ENCODE measurements at regions not wholly inside any gene's neighbourhood (a gene's known extent, or its start where the extent isn't known, plus 50 kb on each side); places are given as distances from the start of the nearest gene placed in this dataset.

DNA sequence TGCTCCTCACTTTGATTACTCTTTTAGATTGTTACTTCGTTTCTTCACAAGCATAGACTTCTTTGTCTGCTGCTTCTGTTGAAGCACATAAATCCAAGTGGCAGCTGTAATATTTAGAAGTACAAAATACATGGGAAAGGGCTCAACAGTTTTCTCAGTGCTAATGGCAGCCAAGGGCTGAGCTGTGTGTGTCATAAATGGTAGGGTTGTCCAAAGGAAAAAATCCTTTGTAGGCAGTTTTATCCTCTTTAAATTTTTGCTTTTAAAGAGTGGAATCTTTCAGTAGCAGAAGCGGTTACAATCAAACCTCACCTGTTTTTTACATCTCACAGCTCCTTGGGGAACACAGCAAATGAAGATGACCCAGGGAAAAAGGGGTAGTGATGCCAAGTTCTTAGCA, 650.8 kb downstream of the PLPP3 start:
- H4K20me1 ChIP-seq (ENCODE audit: control insufficient read depth, extremely low read depth, insufficient read depth, low read length): no peaks in the 10 kb centered on the region
- no peak overlapping the region for H3K4me3 ChIP-seq (replicated peaks in 1 of 4; ENCODE audit: control extremely low read depth in 1 of 4, insufficient read depth in 1 of 4, low read depth in 3 of 4, low read length in 4 of 4)
- H2AFZ ChIP-seq (ENCODE audit: low read length): no peak overlapping the region
- TF ChIP-seq CTCF (conservative IDR thresholded peaks at IDR 0.05 in 1 of 2, IDR thresholded peaks at IDR 0.05 in 1 of 2; ENCODE audit: low read depth in 1 of 2, low read length in 2 of 2) (no peak), EZH2 (IDR thresholded peaks at IDR 0.05; ENCODE audit: low read length, missing control alignments) (no peak)
- no peak overlapping the region for H3K4me2 ChIP-seq (ENCODE audit: extremely low read depth, insufficient read depth, low read length)
- no peak overlapping the region for H3K27ac ChIP-seq (ENCODE audit: insufficient read depth, low read length)
- no peaks in the 10 kb centered on the region for H3K36me3 ChIP-seq (ENCODE audit: control insufficient read depth, insufficient read depth, low read length)
- H3K9me3 ChIP-seq (ENCODE audit: control insufficient read depth, insufficient read depth, low read depth, low read length): no peaks in the 10 kb centered on the region
- no peaks in the 10 kb centered on the region for H3K27me3 ChIP-seq (ENCODE audit: control insufficient read depth, insufficient read depth, low read length)
- no peaks in the 10 kb centered on the region for H3K4me1 ChIP-seq (ENCODE audit: control insufficient read depth, extremely low read depth, insufficient read depth, low read length)
- H3K9ac ChIP-seq (ENCODE audit: insufficient read depth, low read length): no peak overlapping the region
- peak in 1 of 2 donors; percentile 27 for DNase-seq (ENCODE audit: low read depth in 2 of 2)
- no peaks in the 10 kb centered on the region for H3K79me2 ChIP-seq (ENCODE audit: control insufficient read depth, insufficient read depth, low read length)

DNA sequence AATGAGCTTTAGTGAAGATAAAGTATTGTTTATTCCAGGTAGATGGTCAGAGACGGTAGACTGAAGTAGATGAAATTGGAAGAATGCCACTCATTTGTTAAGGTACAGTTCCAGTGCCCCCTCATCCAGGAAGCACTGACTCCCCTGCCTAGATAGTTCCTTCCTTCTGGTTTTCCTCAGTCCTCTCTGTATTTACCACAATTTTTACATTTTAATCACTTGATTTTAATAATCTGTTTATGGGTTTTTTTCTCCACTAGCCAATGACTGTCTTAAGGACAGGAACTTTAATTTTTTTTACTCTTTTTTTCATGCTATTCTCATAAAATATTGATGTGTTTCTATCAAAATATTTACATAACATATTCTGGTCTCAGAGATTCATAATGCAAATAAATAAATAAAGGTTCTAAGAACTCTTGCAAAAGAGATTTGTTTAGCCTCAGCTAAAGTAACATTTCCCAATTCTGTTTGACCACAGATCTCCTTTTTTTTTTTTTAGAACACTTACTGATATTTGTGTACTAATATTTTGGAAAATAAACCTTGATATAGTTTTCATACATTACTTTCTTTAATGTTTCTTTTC, 651.6 kb downstream of the PLPP3 start:
- Histone ChIP-seq H3K4me2 (ENCODE audit: extremely low read depth, insufficient read depth, low read length) (no peak overlapping the region), H3K9ac (ENCODE audit: insufficient read depth, low read length) (no peak overlapping the region), H3K4me3 (replicated peaks in 1 of 4; ENCODE audit: control extremely low read depth in 1 of 4, insufficient read depth in 1 of 4, low read depth in 3 of 4, low read length in 4 of 4) (no peak overlapping the region), H4K20me1 (ENCODE audit: control insufficient read depth, extremely low read depth, insufficient read depth, low read length) (no peaks in the 10 kb centered on the region), H3K27me3 (ENCODE audit: control insufficient read depth, insufficient read depth, low read length) (no peaks in the 10 kb centered on the region), H3K36me3 (ENCODE audit: control insufficient read depth, insufficient read depth, low read length) (no peaks in the 10 kb centered on the region), H3K27ac (ENCODE audit: insufficient read depth, low read length) (no peak overlapping the region), H2AFZ (ENCODE audit: low read length) (no peak overlapping the region), H3K4me1 (ENCODE audit: control insufficient read depth, extremely low read depth, insufficient read depth, low read length) (no peaks in the 10 kb centered on the region), H3K9me3 (ENCODE audit: control insufficient read depth, insufficient read depth, low read depth, low read length) (no peaks in the 10 kb centered on the region), H3K79me2 (ENCODE audit: control insufficient read depth, insufficient read depth, low read length) (no peaks in the 10 kb centered on the region)
- TF ChIP-seq EZH2 (IDR thresholded peaks at IDR 0.05; ENCODE audit: low read length, missing control alignments) (no peak), CTCF (conservative IDR thresholded peaks at IDR 0.05 in 1 of 2, IDR thresholded peaks at IDR 0.05 in 1 of 2; ENCODE audit: low read depth in 1 of 2, low read length in 2 of 2) (no peak)
- peak in 1 of 2 donors; percentile 64 for DNase-seq (ENCODE audit: low read depth in 2 of 2)

GRCh38 chr1:55926906-55927471, 652.4 kb downstream of the PLPP3 start:
- Histone ChIP-seq H4K20me1 (ENCODE audit: control insufficient read depth, extremely low read depth, insufficient read depth, low read length) (no peaks in the 10 kb centered on the region), H3K27ac (ENCODE audit: insufficient read depth, low read length) (no peak overlapping the region), H3K36me3 (ENCODE audit: control insufficient read depth, insufficient read depth, low read length) (no peaks in the 10 kb centered on the region), H3K4me3 (replicated peaks in 1 of 4; ENCODE audit: control extremely low read depth in 1 of 4, insufficient read depth in 1 of 4, low read depth in 3 of 4, low read length in 4 of 4) (no peak overlapping the region), H3K27me3 (ENCODE audit: control insufficient read depth, insufficient read depth, low read length) (no peaks in the 10 kb centered on the region), H3K4me1 (ENCODE audit: control insufficient read depth, extremely low read depth, insufficient read depth, low read length) (no peaks in the 10 kb centered on the region), H3K9ac (ENCODE audit: insufficient read depth, low read length) (no peak overlapping the region), H3K4me2 (ENCODE audit: extremely low read depth, insufficient read depth, low read length) (no peak overlapping the region), H3K9me3 (ENCODE audit: control insufficient read depth, insufficient read depth, low read depth, low read length) (no peaks in the 10 kb centered on the region), H3K79me2 (ENCODE audit: control insufficient read depth, insufficient read depth, low read length) (no peaks in the 10 kb centered on the region), H2AFZ (ENCODE audit: low read length) (no peak overlapping the region)
- peak in 1 of 2 donors; percentile 33 for DNase-seq (ENCODE audit: low read depth in 2 of 2)
- TF ChIP-seq CTCF (conservative IDR thresholded peaks at IDR 0.05 in 1 of 2, IDR thresholded peaks at IDR 0.05 in 1 of 2; ENCODE audit: low read depth in 1 of 2, low read length in 2 of 2): no peak
- TF ChIP-seq EZH2 (IDR thresholded peaks at IDR 0.05; ENCODE audit: low read length, missing control alignments): no peak
